SHP77 (cell line): ENCODE measurements at regions not wholly inside any gene's neighbourhood (a gene's known extent, or its start where the extent isn't known, plus 50 kb on each side); places are given as distances from the start of the nearest gene placed in this dataset.
A peak's percentile ranks its signal among the peaks of the same experiment; 100 is the strongest.

ENCODE experiments used
- DNase-seq, 2 experiments: peaks; one replicate each; lab custom pipeline; 2025; lab: John Stamatoyannopoulos, UW

- peak; percentile 5 to 40 for DNase-seq
These were observed 92.7 kb upstream of the GPR26 start for GRCh38 chr10:123573236-123574108.

GRCh38 chr10:123574109-123574698 is 92.0 kb upstream of the GPR26 start:
- no peak for DNase-seq

GRCh38 chr10:123575105-123575504 is 91.0 kb upstream of the GPR26 start:
- DNase-seq: no peak

GRCh38 chr10:123576706-123577105 is 89.4 kb upstream of the GPR26 start:
- no peak for DNase-seq

- no peak for DNase-seq
These were observed 88.2 kb upstream of the GPR26 start for GRCh38 chr10:123577921-123578461.

GRCh38 chr10:123578721-123579120 is 87.4 kb upstream of the GPR26 start:
- DNase-seq: no peak

- DNase-seq: no peak
These were observed 86.5 kb upstream of the GPR26 start for GRCh38 chr10:123579675-123580074.

GRCh38 chr10:123580426-123580825 is 85.7 kb upstream of the GPR26 start:
- DNase-seq: no peak

- DNase-seq: no peak
These were observed 84.5 kb upstream of the GPR26 start for GRCh38 chr10:123581656-123582055.

GRCh38 chr10:123582084-123582989 is 83.8 kb upstream of the GPR26 start:
- peak; percentile 25 to 52 for DNase-seq

- peak; percentile 19 to 53 for DNase-seq
These were observed 82.3 kb upstream of the GPR26 start for GRCh38 chr10:123583639-123584418.

- peak in 1 of 2 experiments; percentile 5 for DNase-seq
These were observed 81.8 kb upstream of the GPR26 start for GRCh38 chr10:123584419-123584775.

- DNase-seq: no peak
These were observed 80.4 kb upstream of the GPR26 start for GRCh38 chr10:123585477-123586445.

- DNase-seq: no peak
These were observed 79.0 kb upstream of the GPR26 start for GRCh38 chr10:123587110-123587509.

GRCh38 chr10:123588386-123588914 is 77.7 kb upstream of the GPR26 start:
- no peak for DNase-seq

- no peak for DNase-seq
These were observed 70.5 kb upstream of the GPR26 start for GRCh38 chr10:123595661-123596060.

- no peak for DNase-seq
These were observed 68.5 kb upstream of the GPR26 start for GRCh38 chr10:123597676-123598075.

- no peak for DNase-seq
These were observed 66.7 kb upstream of the GPR26 start for GRCh38 chr10:123599366-123599849.

- no peak for DNase-seq
These were observed 66.0 kb upstream of the GPR26 start for GRCh38 chr10:123600177-123600576.

- DNase-seq: no peak
These were observed 63.0 kb upstream of the GPR26 start for GRCh38 chr10:123603130-123603529.
